ENCODE measurements at regions not wholly inside any gene's neighbourhood (a gene's known extent, or its start where the extent isn't known, plus 50 kb on each side); places are given as distances from the start of the nearest gene placed in this dataset.

- Histone ChIP-seq H3K27ac (ENCODE audit: low read depth in 1 of 2, low read length in 1 of 2) (no peak overlapping the region), H3K4me3 (no peak overlapping the region), H3K4me1 (ENCODE audit: control insufficient read depth in 5 of 5, insufficient read depth in 5 of 5, low read length in 5 of 5) (no peaks in the 10 kb centered on the region), H3K27me3 (ENCODE audit: control insufficient read depth in 3 of 3, insufficient read depth in 3 of 3, low read length in 2 of 3) (no peaks in the 10 kb centered on the region), H3K9ac (ENCODE audit: insufficient read depth in 1 of 2, low read length in 2 of 2) (no peak overlapping the region), H3K9me3 (ENCODE audit: control insufficient read depth in 4 of 4, insufficient read depth in 3 of 4, low read length in 3 of 4) (no peaks in the 10 kb centered on the region), H3K36me3 (ENCODE audit: control insufficient read depth in 4 of 4, insufficient read depth in 4 of 4, low read length in 4 of 4) (no peaks in the 10 kb centered on the region)
- TF ChIP-seq CTCF (IDR thresholded peaks at IDR 0.05; ENCODE audit: control extremely low read depth, extremely low read depth) = no peak
- 71 to 84% methylated on average over 2 of the region's 2 CpGs for WGBS, 2 donors
- no peak for DNase-seq
- no peak for ATAC-seq (ENCODE audit: insufficient read depth, low FRiP score)
Measured at GRCh38 chr3:181239441-181239840, 249.9 kb upstream of the DNAJC19 start.

DNA sequence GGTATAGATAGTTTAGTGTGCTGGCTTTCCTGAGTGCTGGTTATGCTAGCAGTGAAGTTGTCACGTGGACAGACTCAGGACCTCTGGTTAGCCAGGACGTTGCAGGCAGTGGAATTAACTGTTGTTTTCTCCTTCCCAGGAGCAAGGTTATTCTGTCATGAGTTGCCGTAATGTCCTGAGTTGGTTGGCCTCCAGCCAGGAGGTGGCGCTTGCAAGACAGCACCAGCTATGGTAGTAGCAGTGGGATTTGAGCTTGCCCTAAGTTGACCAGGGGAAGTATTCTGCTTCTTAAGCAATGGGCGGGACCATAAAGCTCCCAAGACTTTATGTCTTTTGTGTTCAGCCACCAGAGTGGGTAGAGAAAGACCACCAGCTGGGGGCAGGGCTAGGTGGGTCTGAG lies 240.7 kb upstream of the DNAJC19 start:
- peaks cover 0 to 2% (median 0%) of the 10 kb centered on the region in 4 donors for H3K9me3 ChIP-seq (ENCODE audit: control insufficient read depth in 4 of 4, insufficient read depth in 3 of 4, low read length in 3 of 4)
- no peaks in the 10 kb centered on the region for H3K27me3 ChIP-seq (ENCODE audit: control insufficient read depth in 3 of 3, insufficient read depth in 3 of 3, low read length in 2 of 3)
- ATAC-seq (ENCODE audit: insufficient read depth, low FRiP score) (no peak), DNase-seq (no peak)
- H3K9ac ChIP-seq (ENCODE audit: insufficient read depth in 1 of 2, low read length in 2 of 2) = no peak overlapping the region
- no peak overlapping the region for H3K4me3 ChIP-seq
- 84 to 86% methylated on average over 5 of the region's 5 CpGs for whole genome bisulfite sequencing, 2 donors
- no peak for TF ChIP-seq CTCF (IDR thresholded peaks at IDR 0.05; ENCODE audit: control extremely low read depth, extremely low read depth)
- H3K36me3 ChIP-seq (ENCODE audit: control insufficient read depth in 4 of 4, insufficient read depth in 4 of 4, low read length in 4 of 4) = no peaks in the 10 kb centered on the region
- no peaks in the 10 kb centered on the region for H3K4me1 ChIP-seq (ENCODE audit: control insufficient read depth in 5 of 5, insufficient read depth in 5 of 5, low read length in 5 of 5)
- H3K27ac ChIP-seq (ENCODE audit: low read depth in 1 of 2, low read length in 1 of 2) = no peak overlapping the region

DNA sequence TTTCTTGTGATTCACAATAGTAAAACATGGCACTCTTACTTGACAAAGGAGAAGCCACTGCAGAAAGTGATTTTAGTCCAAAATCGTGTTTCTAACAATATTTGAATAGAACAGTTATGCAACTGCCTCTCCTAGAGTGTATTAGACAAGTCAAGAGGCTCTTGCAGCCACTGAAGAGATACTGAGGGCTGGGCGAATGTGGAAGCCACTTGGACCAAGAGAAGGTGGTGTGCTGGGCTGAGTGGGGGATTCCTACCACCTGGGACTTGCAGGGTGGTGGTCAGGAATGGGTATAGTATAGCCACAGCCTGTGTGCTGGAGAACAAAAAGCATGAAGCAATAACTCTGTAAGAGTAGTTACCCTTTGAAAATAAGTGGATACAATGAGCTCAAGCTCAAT lies 223.8 kb upstream of the DNAJC19 start:
- DNase-seq (peak in 1 of 3 donors; percentile 13), ATAC-seq (ENCODE audit: insufficient read depth, low FRiP score) (no peak)
- no peaks in the 10 kb centered on the region for H3K36me3 ChIP-seq (ENCODE audit: control insufficient read depth in 4 of 4, insufficient read depth in 4 of 4, low read length in 4 of 4)
- H3K27me3 ChIP-seq (ENCODE audit: control insufficient read depth in 3 of 3, insufficient read depth in 3 of 3, low read length in 2 of 3) = peaks cover 0 to 12% (median 3%) of the 10 kb centered on the region in 3 donors
- WGBS, 2 donors = 48 to 58% methylated on average over 2 of the region's 2 CpGs
- no peak overlapping the region for H3K4me3 ChIP-seq
- no peaks in the 10 kb centered on the region for H3K4me1 ChIP-seq (ENCODE audit: control insufficient read depth in 5 of 5, insufficient read depth in 5 of 5, low read length in 5 of 5)
- TF ChIP-seq CTCF (IDR thresholded peaks at IDR 0.05; ENCODE audit: control extremely low read depth, extremely low read depth) = no peak
- H3K9me3 ChIP-seq (ENCODE audit: control insufficient read depth in 4 of 4, insufficient read depth in 3 of 4, low read length in 3 of 4) = no peaks in the 10 kb centered on the region
- H3K27ac ChIP-seq (ENCODE audit: low read depth in 1 of 2, low read length in 1 of 2) = no peak overlapping the region
- no peak overlapping the region for H3K9ac ChIP-seq (ENCODE audit: insufficient read depth in 1 of 2, low read length in 2 of 2)

- H3K4me3 ChIP-seq = no peak overlapping the region
- no peaks in the 10 kb centered on the region for H3K9me3 ChIP-seq (ENCODE audit: control insufficient read depth in 4 of 4, insufficient read depth in 3 of 4, low read length in 3 of 4)
- no peak overlapping the region for H3K27ac ChIP-seq (ENCODE audit: low read depth in 1 of 2, low read length in 1 of 2)
- TF ChIP-seq CTCF (IDR thresholded peaks at IDR 0.05; ENCODE audit: control extremely low read depth, extremely low read depth) = no peak
- DNase-seq (no peak), ATAC-seq (ENCODE audit: insufficient read depth, low FRiP score) (no peak)
- H3K36me3 ChIP-seq (ENCODE audit: control insufficient read depth in 4 of 4, insufficient read depth in 4 of 4, low read length in 4 of 4) = no peaks in the 10 kb centered on the region
- 75 to 78% methylated on average over 1 of the region's 1 CpG for WGBS, 2 donors
- H3K9ac ChIP-seq (ENCODE audit: insufficient read depth in 1 of 2, low read length in 2 of 2) = no peak overlapping the region
- H3K27me3 ChIP-seq (ENCODE audit: control insufficient read depth in 3 of 3, insufficient read depth in 3 of 3, low read length in 2 of 3) = peaks cover 0 to 12% (median 3%) of the 10 kb centered on the region in 3 donors
- H3K4me1 ChIP-seq (ENCODE audit: control insufficient read depth in 5 of 5, insufficient read depth in 5 of 5, low read length in 5 of 5) = no peaks in the 10 kb centered on the region
Measured at GRCh38 chr3:181212271-181212670, 222.7 kb upstream of the DNAJC19 start.

Measured in lung (tissue), 11 donors.